Activated naive CD8-positive, alpha-beta T cell treated with anti-CD3 and anti-CD28 coated beads, Interleukin-2, amount 50 U/mL, for 16 hours (primary cell): ENCODE measurements at regions not wholly inside any gene's neighbourhood (a gene's known extent, or its start where the extent isn't known, plus 50 kb on each side); places are given as distances from the start of the nearest gene placed in this dataset.

Source experiments
- DNase-seq: peaks from one replicate; pipeline ENCODE4 v3.0.0-alpha.2; 2020; ENCODE audit warnings: low read depth, low spot score

DNA sequence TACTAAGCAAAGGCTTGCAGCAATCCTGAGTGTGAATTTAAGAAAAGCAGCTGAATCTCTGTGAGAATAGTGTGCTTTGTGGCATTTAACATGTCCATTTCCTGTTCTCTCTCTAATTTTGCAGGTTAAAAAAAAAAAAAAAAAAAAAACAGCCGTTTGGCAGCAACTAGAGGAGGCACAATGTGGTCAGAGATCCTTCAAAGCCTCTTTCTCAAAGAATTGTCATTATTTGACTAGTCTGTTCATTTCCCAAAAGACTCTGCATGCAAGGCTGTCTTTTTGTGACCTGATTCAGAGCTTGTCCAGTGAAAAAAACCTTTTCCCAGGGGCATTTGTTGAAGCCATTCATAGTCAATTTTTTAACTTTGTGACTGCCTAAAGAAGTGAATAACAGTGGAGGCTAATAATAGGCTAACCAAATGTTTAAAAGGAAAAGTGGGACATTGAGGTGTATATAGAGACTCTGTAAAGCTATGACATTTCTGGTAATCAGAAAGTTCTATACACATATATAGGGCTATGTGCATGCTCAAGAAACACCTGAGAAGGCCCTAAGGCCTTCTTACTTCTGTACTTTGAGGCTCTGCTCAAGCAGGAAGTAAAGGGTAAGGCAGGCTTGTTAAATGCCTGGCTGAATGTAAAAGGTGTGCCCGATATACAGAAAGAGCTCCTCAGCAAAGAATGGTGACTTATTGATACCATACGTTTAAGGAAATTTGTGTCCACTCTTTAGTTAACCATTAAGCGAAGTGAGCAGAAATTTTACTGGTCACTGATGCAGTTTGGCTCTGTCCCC, 289.6 kb upstream of the RAB6C start:
- DNase-seq: no peak

DNA sequence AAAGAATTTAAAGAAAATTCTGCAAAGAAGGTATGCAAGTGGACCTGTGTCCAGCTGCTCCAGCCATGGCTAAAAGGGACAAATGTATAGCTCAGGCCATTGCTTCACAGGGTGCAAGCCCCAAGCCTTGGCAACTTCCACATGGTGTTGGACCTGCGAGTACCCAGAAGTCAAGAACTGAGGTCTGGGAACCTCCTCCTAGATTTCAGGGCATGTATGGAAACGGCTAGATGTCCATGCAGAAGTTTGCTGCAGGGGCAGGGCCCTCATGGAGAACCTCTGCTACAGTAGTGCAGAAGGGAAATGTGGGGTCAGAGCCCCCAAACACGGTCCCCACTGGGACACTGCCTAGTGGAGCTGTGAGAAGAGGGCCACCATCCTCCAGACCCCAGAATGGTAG, 284.0 kb upstream of the RAB6C start:
- DNase-seq: no peak

DNA sequence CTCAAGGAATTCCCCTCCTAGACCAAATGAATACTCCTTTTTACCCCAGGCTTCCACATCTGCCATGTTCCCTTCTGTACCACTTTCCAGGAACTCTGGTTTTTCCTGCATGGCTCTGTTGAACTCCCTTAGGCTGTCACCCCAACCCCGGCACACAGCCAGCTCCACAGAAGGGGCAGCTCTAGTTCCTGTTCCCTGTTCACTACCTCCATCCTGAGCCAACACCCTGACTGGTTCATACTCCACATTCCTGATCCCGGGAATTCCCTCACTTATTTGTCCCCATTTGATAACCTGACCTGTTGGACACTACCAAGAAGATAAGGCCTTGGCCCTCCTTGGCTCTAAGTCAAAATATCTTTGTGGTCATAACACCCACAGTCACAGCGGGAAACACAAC, 280.9 kb upstream of the RAB6C start:
- no peak for DNase-seq

DNA sequence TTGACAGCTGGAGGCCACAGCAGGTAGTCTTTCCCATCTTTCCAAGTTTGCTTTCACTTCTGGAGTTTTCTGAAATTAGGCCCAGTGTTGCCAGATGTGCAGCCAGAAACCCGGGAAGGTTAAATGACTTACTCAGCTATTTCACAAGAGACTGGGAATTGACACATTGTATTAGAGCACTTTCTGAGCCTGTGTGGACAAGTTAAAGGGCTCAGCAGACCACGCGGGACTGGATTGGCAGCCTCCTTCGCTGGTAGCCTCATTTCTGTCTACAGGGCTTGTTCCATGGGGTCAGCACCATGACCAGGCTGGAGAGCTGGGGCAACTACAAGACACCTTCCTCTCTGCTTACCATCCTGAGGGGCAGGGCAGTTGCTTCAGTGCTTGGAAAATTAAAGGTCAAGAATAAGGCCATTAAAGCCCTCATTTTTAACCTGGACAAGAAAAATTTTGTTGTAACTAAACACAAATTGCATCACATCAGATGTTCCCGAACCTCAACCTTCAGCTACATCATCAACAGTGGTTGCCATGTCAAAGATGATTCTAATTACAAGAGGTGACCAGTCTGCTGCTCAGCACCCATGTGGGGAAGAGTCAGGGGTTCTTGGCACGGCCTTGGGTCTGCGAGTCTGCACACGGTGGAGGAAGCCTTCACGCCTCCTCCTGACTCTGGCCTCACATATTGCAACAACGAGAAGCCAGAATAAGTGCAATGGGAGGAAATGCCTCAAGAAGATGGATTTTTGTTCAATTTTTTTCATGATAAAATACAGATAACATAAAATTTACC, 279.5 kb upstream of the RAB6C start:
- no peak for DNase-seq

DNA sequence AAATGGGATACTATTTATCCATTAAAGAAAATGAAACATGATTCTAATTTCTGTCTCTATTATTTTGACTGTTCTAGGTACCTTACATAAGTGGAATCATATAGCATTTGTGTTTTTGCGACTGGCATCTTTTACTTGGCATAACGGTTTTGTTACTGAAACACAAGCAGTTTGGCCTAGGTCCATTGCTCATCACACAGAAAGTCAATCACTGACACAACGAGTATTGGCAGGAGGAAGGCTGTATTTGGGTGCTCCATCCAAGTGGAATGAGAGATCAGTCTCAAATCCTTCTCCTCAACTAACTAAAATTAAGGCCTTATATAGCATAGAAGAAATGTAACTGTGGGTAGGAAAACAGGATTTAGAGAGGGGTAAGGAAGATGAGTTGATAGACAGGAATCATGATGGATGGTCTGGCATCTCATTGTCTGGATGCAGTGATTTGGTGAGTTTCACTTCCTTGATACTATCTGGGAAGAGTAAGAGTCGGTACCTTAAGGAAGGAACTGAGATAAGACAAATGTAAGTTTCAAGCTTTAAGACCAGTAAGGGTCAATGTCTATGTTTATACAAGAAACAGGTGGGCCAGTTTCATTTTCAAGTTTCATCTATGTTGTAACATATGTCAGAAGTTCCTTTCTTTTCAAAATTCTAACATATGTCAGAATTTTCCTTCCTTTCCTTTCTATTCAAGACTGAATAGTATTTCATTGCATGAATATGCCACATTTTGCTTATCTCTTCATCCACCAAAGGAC, 276.9 kb upstream of the RAB6C start:
- no peak for DNase-seq

DNA sequence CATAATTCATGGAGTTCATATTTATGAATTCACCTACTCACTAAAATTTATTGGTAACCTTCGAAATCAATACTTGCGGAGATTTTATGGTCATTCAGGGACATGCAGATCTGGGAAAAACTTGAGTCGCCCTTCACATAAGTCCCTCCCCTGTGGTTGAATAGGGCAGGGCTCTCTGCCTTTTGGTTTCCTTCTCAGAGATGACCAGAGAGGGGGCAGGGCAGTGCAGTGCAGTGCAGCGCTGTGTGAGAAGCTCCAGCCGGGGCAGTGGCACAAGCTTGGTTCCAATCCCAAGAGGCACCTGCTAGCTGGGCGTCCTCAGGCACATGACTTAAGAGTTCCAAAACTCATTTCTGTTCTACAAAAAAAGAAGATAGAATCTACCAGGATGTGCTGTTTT, 274.4 kb upstream of the RAB6C start:
- DNase-seq: no peak

- DNase-seq: no peak
Measured at GRCh38 chr2:129707800-129708199, 271.7 kb upstream of the RAB6C start.

GRCh38 chr2:129708221-129708967, 271.1 kb upstream of the RAB6C start:
- no peak for DNase-seq

GRCh38 chr2:129709001-129709955, 270.2 kb upstream of the RAB6C start:
- DNase-seq: no peak

DNA sequence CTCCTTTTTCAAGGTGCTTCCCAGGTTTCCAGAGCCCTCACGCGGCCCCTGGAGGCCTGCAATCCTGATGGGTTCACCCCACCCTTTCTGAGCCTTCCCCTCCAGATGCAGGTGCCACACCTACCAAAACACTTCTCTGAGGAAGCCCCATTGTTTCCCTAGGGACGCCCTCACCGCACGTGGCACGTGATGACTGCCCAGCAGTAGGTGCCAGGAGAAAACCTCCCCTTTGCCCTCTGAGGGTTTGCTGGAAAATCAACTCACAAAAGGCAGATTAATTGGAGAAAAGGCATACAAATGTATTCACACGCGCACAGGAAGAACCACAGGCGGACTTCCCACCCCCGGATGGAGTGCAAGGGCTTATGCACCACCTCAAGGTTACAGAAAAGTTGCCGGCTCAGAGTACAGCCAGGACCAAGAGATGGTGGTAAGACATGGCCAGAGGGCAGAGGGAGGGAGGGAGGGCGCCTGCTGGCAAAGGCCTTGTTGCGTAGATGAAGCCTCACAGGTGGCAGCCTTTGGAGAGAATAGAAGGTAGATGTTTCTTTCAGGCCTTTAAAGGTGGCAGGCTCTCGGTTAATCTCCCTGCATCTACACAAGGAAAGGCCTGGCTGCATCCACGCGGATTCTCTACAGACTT, 269.4 kb upstream of the RAB6C start:
- no peak for DNase-seq

DNA sequence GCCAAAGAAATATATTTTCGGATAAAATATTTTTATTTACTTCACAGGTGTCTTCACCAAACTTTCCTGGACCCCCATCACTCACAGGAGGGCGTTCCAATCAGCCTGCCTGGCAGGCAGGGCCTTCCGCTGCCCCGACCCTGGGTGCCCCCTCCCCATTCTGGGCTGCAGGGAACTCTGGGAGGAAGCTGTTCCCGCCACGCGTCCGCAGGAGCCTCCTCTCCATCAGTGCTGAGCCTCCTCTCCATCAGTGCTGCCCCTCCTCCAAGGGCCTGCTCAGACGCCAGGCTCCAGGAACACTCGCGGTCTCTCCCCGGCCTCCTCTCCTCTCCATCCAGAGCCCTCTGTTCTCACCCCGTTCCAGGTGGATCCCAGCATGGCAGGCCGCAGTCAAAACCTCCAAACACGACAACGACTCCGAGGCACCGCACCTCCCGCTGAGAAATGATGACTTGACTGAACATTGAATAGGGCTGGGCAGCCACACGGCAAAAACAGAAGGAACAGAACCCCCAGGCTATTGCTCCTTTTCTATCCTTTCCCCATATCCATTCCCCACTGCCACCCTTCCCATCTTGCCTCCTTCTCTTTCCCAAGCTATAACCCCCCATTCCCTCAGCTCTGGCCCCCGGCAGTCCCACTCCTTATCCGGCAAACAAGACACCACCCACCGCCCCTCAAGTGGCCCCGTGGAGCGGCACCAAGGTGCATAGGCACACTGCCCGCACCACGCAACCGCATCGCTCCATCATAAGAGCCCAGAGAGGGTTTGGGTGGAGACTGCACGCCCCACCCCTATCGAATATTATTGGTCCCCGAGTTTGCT, 268.6 kb upstream of the RAB6C start:
- DNase-seq: no peak

GRCh38 chr2:129711816-129712675, 267.4 kb upstream of the RAB6C start:
- DNase-seq: no peak

GRCh38 chr2:129712676-129712985, 266.8 kb upstream of the RAB6C start:
- DNase-seq: no peak

DNA sequence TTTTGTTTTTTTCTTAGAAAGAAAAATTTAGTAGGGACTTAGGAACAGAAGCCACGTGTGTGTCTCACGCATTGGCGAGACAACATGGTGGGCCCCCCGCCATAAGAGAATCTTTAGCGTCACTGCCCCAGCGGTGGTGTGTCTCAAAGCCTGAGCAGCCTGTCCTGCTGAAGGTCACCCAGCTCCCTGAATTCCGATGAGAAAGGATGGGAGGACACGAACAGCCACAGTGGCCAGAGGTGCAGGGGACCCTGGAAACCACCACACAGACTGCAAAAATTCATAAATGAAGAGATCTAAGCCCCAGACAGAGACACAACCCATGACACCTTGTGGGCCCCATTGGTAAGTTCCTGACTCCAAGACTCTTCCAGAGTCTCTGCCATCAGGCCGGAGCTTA, 266.1 kb upstream of the RAB6C start:
- DNase-seq: no peak

GRCh38 chr2:129716781-129717559, 262.5 kb upstream of the RAB6C start:
- no peak for DNase-seq

DNA sequence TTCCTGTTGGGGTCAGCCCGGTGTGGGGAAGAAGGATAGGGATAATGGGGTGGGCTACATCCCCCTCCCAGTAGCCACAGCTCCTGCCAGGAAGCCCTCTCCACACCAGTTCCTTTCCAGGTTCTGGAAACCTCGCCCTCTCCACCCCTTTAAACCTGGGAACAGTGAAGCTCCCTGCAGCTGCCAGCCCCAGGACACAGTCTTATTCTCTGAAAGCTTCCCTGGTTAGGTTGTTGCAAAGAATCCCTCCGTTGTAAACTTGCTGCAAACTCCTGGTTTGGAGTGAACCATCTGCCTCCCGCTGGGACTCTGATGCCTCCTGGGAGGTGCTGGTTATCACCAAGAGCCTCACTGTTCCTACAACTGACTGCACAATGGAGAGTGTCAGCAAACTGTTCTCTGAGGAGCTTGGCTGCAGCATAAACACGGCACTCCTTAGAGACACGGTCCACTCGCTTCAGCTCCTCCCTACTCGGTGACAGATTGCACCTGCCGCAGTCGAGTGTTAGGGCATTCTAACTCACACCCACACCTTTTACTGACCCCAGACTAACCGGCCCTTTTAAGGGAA, 261.8 kb upstream of the RAB6C start:
- no peak for DNase-seq

GRCh38 chr2:129719335-129719734, 260.1 kb upstream of the RAB6C start:
- DNase-seq: no peak
